K562 (cell line): ENCODE measurements at regions not wholly inside any gene's neighbourhood (a gene's known extent, or its start where the extent isn't known, plus 50 kb on each side); places are given as distances from the start of the nearest gene placed in this dataset.

Source experiments
- ATAC-seq: fragments of 200-7000 bp; cut with Tn5 transposase; 3 replicates; pipeline ENCODE4 v1.9.1; 2020; ENCODE audit warnings: moderate library complexity
- BruUV-seq: library from RNA; stranded (reverse); fragments of 400-500 nt; replicated peaks from 2 replicates; lab custom pipeline; 2021; lab: Mats Ljungman, UMichigan
- CTCF ChIA-PET: fragments of 300-600 bp; formaldehyde crosslinking; extraction: SDS; loops from one replicate; lab custom pipeline; 2021; ENCODE audit warnings: low intra/inter-chr PET ratio; lab: Yijun Ruan, JAX
- POLR2A ChIA-PET: fragments of 300-600, 350-650 bp; sonication (Branson Sonifier 250); formaldehyde crosslinking; extraction: SDS; loops from one replicate; lab custom pipeline; 2021; ENCODE audit warnings: antibody characterized with exemption, inconsistent platforms; lab: Yijun Ruan, JAX
- DNase-seq, 4 experiments: peaks; one replicate each; pipeline versions ENCODE4 v3.0.0 to v3.0.0-alpha.2; 2011 to 2018; ENCODE audit warnings: low spot score in 3 of 4, mixed read lengths in 3 of 4; ENCODE audit errors: extremely low read depth in 1 of 4
- FAIRE-seq: peaks from 2 replicates; lab custom pipeline; 2011; peaks lifted over from hg19 to GRCh38; lab: Jason Lieb, UNC
- H2AFZ ChIP-seq: 2 replicates; pipeline ENCODE4 v1.6.0; 2011; ENCODE audit warnings: low read depth, low read length, control low read depth, inconsistent platforms
- H3K27ac ChIP-seq: fragments of 200-600 bp; 3 replicates; pipeline ENCODE4 v1.8.0; 2011; ENCODE audit warnings: low read depth, mild to moderate bottlenecking, control low read depth, inconsistent platforms, low read length, moderate library complexity, mixed read lengths; ENCODE audit errors: extremely low read depth
- H3K27me3 ChIP-seq, 2 experiments: fragments of 300-600 bp in 1 of 2; 2 replicates in 1 of 2; 3 replicates in 1 of 2; pipeline versions ENCODE4 v1.6.0 to v1.8.0; 2011; ENCODE audit warnings: inconsistent platforms in 2 of 2, low read length in 2 of 2, mild to moderate bottlenecking in 1 of 2, mixed read lengths in 1 of 2, moderate library complexity in 1 of 2; ENCODE audit not compliant: control insufficient read depth in 2 of 2, insufficient read depth in 2 of 2
- H3K36me3 ChIP-seq: fragments of 300-600 bp; 3 replicates; pipeline ENCODE4 v1.8.0; 2011; ENCODE audit warnings: mild to moderate bottlenecking, low read length, inconsistent platforms; ENCODE audit not compliant: control insufficient read depth, insufficient read depth
- H3K4me1 ChIP-seq, 2 experiments: fragments of 200-600 bp in 1 of 2; replicated peaks in 1 of 2; 2 replicates in 1 of 2; 3 replicates in 1 of 2; pipeline versions ENCODE4 v1.5.1 to v1.8.0; 2011; ENCODE audit warnings: inconsistent platforms in 2 of 2, low read length in 2 of 2, mild to moderate bottlenecking in 1 of 2, mixed read lengths in 1 of 2, moderate library complexity in 1 of 2; ENCODE audit not compliant: control insufficient read depth in 2 of 2, insufficient read depth in 2 of 2
- H3K4me2 ChIP-seq: 2 replicates; pipeline ENCODE4 v1.6.1; 2011; ENCODE audit warnings: low read length, control low read depth, inconsistent platforms, mixed read lengths; ENCODE audit not compliant: insufficient read depth
- H3K4me3 ChIP-seq: fragments of 200-600 bp; sonication (generic), shearing (Covaris generic); 2 replicates; pipeline ENCODE4 v1.5.1; 2016; ENCODE audit warnings: control low read depth, inconsistent platforms
- H3K79me2 ChIP-seq: fragments of 200-600 bp; 3 replicates; pipeline ENCODE4 v1.8.0; 2011; ENCODE audit warnings: low read length, inconsistent platforms; ENCODE audit not compliant: control insufficient read depth, insufficient read depth
- H3K9ac ChIP-seq, 2 experiments: 2 replicates each; pipeline versions ENCODE4 v1.6.0 to v1.6.1; 2011; ENCODE audit warnings: low read depth in 2 of 2, low read length in 2 of 2, control low read depth in 1 of 2, inconsistent platforms in 1 of 2, mild to moderate bottlenecking in 1 of 2, mixed read lengths in 1 of 2; ENCODE audit not compliant: insufficient read depth in 1 of 2
- H3K9me1 ChIP-seq: one replicate; pipeline ENCODE4 v1.6.0; 2011; ENCODE audit warnings: inconsistent platforms, mild to moderate bottlenecking, low read length, moderate library complexity; ENCODE audit not compliant: control insufficient read depth, insufficient read depth
- H3K9me3 ChIP-seq: replicated peaks from 2 replicates; pipeline ENCODE4 v1.5.1; 2011; ENCODE audit warnings: low read depth, low read length, inconsistent platforms; ENCODE audit not compliant: control insufficient read depth, insufficient read depth
- H4K20me1 ChIP-seq: replicated peaks from 2 replicates; pipeline ENCODE4 v1.6.1; 2011; ENCODE audit warnings: low read length, inconsistent platforms, mixed read lengths; ENCODE audit not compliant: control insufficient read depth, insufficient read depth
- C11orf30 ChIP-seq: fragments of 450-650 bp; IDR thresholded peaks from 2 replicates; pipeline ENCODE4 v1.6.1; 2016; ENCODE audit warnings: low read depth, mild to moderate bottlenecking
- ELF4 ChIP-seq: fragments of 450-650 bp; formaldehyde crosslinking; IDR thresholded peaks from 2 replicates; pipeline ENCODE4 v1.4.0; 2022; ENCODE audit warnings: missing genetic modification characterization
- ETV5 ChIP-seq: sonication (generic); formaldehyde crosslinking; IDR thresholded peaks from 2 replicates; pipeline ENCODE4 v1.4.0; 2020; ENCODE audit warnings: low read depth, mild to moderate bottlenecking, missing genetic modification reagents
- MAFF ChIP-seq: IDR thresholded peaks from 2 replicates; pipeline ENCODE4 v1.6.1; 2012; ENCODE audit warnings: low read length, improper control_type of control experiment
- MAFG ChIP-seq: fragments of 450-650 bp; conservative IDR thresholded peaks from 2 replicates; pipeline ENCODE4 v1.6.1; 2016; ENCODE audit warnings: missing genetic modification characterization, missing compliant biosample characterization
- MCM2 ChIP-seq: fragments of 450-650 bp; IDR thresholded peaks from 2 replicates; pipeline ENCODE4 v1.6.1; 2017; ENCODE audit warnings: low read depth, mild to moderate bottlenecking
- NFE2 ChIP-seq: IDR thresholded peaks from 2 replicates; pipeline ENCODE4 v1.6.1; 2014; ENCODE audit warnings: antibody characterized with exemption, low read depth
- NONO ChIP-seq, 2 experiments: fragments of 200-400 bp in 1 of 2; fragments of 450-650 bp in 1 of 2; formaldehyde crosslinking in 1 of 2; IDR thresholded peaks; 2 replicates each; pipeline ENCODE4 v1.6.1; 2017; ENCODE audit warnings: low read depth in 2 of 2, mild to moderate bottlenecking in 2 of 2, moderate library complexity in 2 of 2, low read length in 1 of 2
- PHTF2 ChIP-seq: fragments of 250-450 bp; sonication (Bioruptor Pico); IDR thresholded peaks from 2 replicates; pipeline ENCODE4 v1.5.0; 2021; ENCODE audit warnings: mild to moderate bottlenecking
- PTTG1 ChIP-seq: fragments of 450-650 bp; IDR thresholded peaks from 2 replicates; pipeline ENCODE4 v1.6.1; 2016; ENCODE audit warnings: low read depth, mild to moderate bottlenecking, missing genetic modification characterization, missing compliant biosample characterization
- TRIM24 ChIP-seq, 2 experiments: fragments of 450-650 bp; IDR thresholded peaks; 2 replicates each; pipeline ENCODE4 v1.6.1; 2016
- ZNF143 ChIP-seq: sonication (generic); formaldehyde crosslinking; IDR thresholded peaks from 2 replicates; pipeline ENCODE4 v1.9.0; 2022; ENCODE audit warnings: mild to moderate bottlenecking, missing genetic modification reagents
- ZNF282 ChIP-seq: sonication (generic); formaldehyde crosslinking; IDR thresholded peaks from 2 replicates; pipeline ENCODE4 v1.8.1; 2023; ENCODE audit warnings: missing genetic modification reagents
- ZNF316 ChIP-seq: fragments of 450-650 bp; IDR thresholded peaks from 2 replicates; pipeline ENCODE4 v1.6.1; 2016
- ZNF551 ChIP-seq: fragments of 250-450 bp; sonication (Bioruptor Pico); IDR thresholded peaks from 2 replicates; pipeline ENCODE4 v1.5.0; 2021; ENCODE audit warnings: mild to moderate bottlenecking, moderate library complexity
- ZNF696 ChIP-seq: fragments of 250-450 bp; sonication (Bioruptor Pico); conservative IDR thresholded peaks from 2 replicates; pipeline ENCODE4 v1.4.0; 2020; ENCODE audit warnings: mild to moderate bottlenecking, moderate library complexity
- WGBS: fragments of 100-300 bp; shearing (Covaris generic); methylation state at CpG from one replicate; pipeline ENCODE4 v1.1.6; 2016; ENCODE audit warnings: low coverage, mixed read lengths; ENCODE audit not compliant: insufficient coverage; ENCODE audit errors: missing lambda C conversion rate; 5-methylcytosine and 5-hydroxymethylcytosine counted together
- in situ Hi-C: fragments of 300-500 bp; cut with MboI; formaldehyde crosslinking; loops from 4 replicates; pipeline ENCODE4 v1.15.0; 2018; ENCODE audit warnings: inconsistent platforms, mixed read lengths
- intact Hi-C: fragments of 100-400 bp; cut with micrococcal nuclease; formaldehyde crosslinking; loops from 2 replicates; pipeline ENCODE4 v1.14.2; 2022

DNA sequence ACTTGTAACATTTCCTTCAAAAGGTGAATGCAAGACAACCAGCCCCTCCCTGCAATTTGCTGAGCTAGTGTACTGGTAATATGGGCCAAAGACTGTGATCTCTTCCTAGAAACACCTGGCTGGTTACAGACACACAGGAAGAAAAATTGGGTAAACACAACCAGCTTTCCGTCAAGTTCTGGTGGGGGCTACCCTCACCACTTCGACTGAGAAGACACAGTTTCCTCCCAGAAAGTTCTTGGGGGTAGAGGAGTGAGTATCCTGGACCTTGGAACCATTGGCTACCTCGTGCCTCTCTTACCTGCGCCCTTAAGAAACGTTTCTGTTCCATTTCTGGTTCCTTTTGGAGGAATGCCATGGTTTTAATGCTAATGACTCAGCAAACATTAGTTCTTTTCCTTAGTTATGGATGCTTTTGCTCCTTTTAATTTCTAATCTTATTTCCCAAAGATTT lies 120.9 kb upstream of the DLX2 start:
- TF ChIP-seq MAFG (peak; percentile 69), TRIM24 (IDR thresholded peaks at IDR 0.05) (no peak), PTTG1 (tag) (no peak), ZNF143 (no peak), NFE2 (peak; percentile 51; the same call in 1 of the 2 replicates), C11orf30 (peak; percentile 37; the same call in 1 of the 2 replicates), ZNF316 (peak; percentile 52; the same call in 1 of the 2 replicates), PHTF2 (no peak), NONO (IDR thresholded peaks at IDR 0.05; ENCODE audit: low read depth in 2 of 2, low read length in 1 of 2) (no peak), ZNF696 (no peak), MAFF (peak; percentile 24; the same call in 1 of the 2 replicates), ZNF551 (CRISPR knock-in tag) (no peak), ETV5 (CRISPR knock-in tag) (no peak), ELF4 (CRISPR knock-in tag) (no peak), MCM2 (no peak), ZNF282 (CRISPR knock-in tag) (no peak)
- TF ChIP-seq, all 486 proteins: peak for 5
- WGBS = 0% methylated on average over 5 of the region's 5 CpGs
- intact Hi-C loops = no loop called here
- Histone ChIP-seq H3K79me2 (no peaks in the 10 kb centered on the region), H4K20me1 (no peaks in the 10 kb centered on the region; the same call in 1 of the 2 replicates), H3K27me3 (peaks cover 18 to 28% of the 10 kb centered on the region in 2 experiments), H2AFZ (no peak overlapping the region), H3K36me3 (no peaks in the 10 kb centered on the region), H3K4me3 (no peak overlapping the region), H3K9me3 (no peaks in the 10 kb centered on the region), H3K4me2 (no peak overlapping the region), H3K4me1 (no peaks in the 10 kb centered on the region), H3K9me1 (no peaks in the 10 kb centered on the region), H3K27ac (no peak overlapping the region), H3K9ac (no peak overlapping the region)
- DNase-seq = no peak
- in situ Hi-C loops = no loop called here
- BruUV-seq = no TSS peak
- no peak for ATAC-seq
- POLR2A ChIA-PET = interaction anchor here (0.9 kb wide), 1 partner anchor 17 kb away, joined by 3 read pairs; no protein-coding TSS in a partner anchor
- CTCF ChIA-PET = no interaction called here
- FAIRE-seq = no peak
